HK-2 (cell line): ENCODE measurements at regions not wholly inside any gene's neighbourhood (a gene's known extent, or its start where the extent isn't known, plus 50 kb on each side); places are given as distances from the start of the nearest gene placed in this dataset.
"Not testable (repeated sequence)": the region's sequence is repeated elsewhere in the genome, so short reads cannot be mapped to it uniquely, and the experiment has no call there.

Experiments used
- DNase-seq: peaks from one replicate; pipeline ENCODE4 v3.0.0-alpha.2; 2018; ENCODE audit not compliant: unreplicated experiment

- DNase-seq: no peak
Measured at GRCh38 chr6:16948396-16948795, 153.5 kb upstream of the STMND1 start.

GRCh38 chr6:16947375-16948015 is 154.4 kb upstream of the STMND1 start:
- no peak for DNase-seq

GRCh38 chr6:16944596-16944995 is 157.3 kb upstream of the STMND1 start:
- no peak for DNase-seq

- DNase-seq: no peak
Measured at GRCh38 chr6:16939839-16940238, 162.0 kb upstream of the STMND1 start.

GRCh38 chr6:16939351-16939750 is 162.5 kb upstream of the STMND1 start:
- DNase-seq: no peak

GRCh38 chr6:16936893-16937292 is 165.0 kb upstream of the STMND1 start:
- no peak for DNase-seq

- DNase-seq: no peak
Measured at GRCh38 chr6:16933961-16934360, 167.9 kb upstream of the STMND1 start.

GRCh38 chr6:16933532-16933931 is 168.3 kb upstream of the STMND1 start:
- DNase-seq: no peak

- no peak for DNase-seq
Measured at GRCh38 chr6:16932920-16933319, 168.9 kb upstream of the STMND1 start.

GRCh38 chr6:16931079-16931478 is 169.8 kb upstream of the ATXN1 start:
- not testable (repeated sequence) for DNase-seq

GRCh38 chr6:16930432-16930831 is 169.2 kb upstream of the ATXN1 start:
- DNase-seq: no peak

- DNase-seq: no peak
Measured at GRCh38 chr6:16929809-16930208, 168.5 kb upstream of the ATXN1 start.

- DNase-seq: no peak
Measured at GRCh38 chr6:16928387-16928786, 167.1 kb upstream of the ATXN1 start.

GRCh38 chr6:16927205-16927604 is 165.9 kb upstream of the ATXN1 start:
- DNase-seq: no peak

GRCh38 chr6:16925461-16925860 is 164.2 kb upstream of the ATXN1 start:
- DNase-seq: no peak

- no peak for DNase-seq
Measured at GRCh38 chr6:16922282-16922681, 161.0 kb upstream of the ATXN1 start.

GRCh38 chr6:16921399-16922110 is 160.3 kb upstream of the ATXN1 start:
- no peak for DNase-seq

- no peak for DNase-seq
Measured at GRCh38 chr6:16918586-16918985, 157.3 kb upstream of the ATXN1 start.

GRCh38 chr6:16914184-16914583 is 152.9 kb upstream of the ATXN1 start:
- DNase-seq: no peak

- no peak for DNase-seq
Measured at GRCh38 chr6:16912756-16913155, 151.5 kb upstream of the ATXN1 start.

GRCh38 chr6:16911088-16911487 is 149.8 kb upstream of the ATXN1 start:
- no peak for DNase-seq

- no peak for DNase-seq
Measured at GRCh38 chr6:16909658-16910360, 148.5 kb upstream of the ATXN1 start.

- DNase-seq: no peak
Measured at GRCh38 chr6:16907991-16908390, 146.7 kb upstream of the ATXN1 start.
